ENCODE measurements at regions not wholly inside any gene's neighbourhood (a gene's known extent, or its start where the extent isn't known, plus 50 kb on each side); places are given as distances from the start of the nearest gene placed in this dataset.

- TF ChIP-seq, protein P1, sequence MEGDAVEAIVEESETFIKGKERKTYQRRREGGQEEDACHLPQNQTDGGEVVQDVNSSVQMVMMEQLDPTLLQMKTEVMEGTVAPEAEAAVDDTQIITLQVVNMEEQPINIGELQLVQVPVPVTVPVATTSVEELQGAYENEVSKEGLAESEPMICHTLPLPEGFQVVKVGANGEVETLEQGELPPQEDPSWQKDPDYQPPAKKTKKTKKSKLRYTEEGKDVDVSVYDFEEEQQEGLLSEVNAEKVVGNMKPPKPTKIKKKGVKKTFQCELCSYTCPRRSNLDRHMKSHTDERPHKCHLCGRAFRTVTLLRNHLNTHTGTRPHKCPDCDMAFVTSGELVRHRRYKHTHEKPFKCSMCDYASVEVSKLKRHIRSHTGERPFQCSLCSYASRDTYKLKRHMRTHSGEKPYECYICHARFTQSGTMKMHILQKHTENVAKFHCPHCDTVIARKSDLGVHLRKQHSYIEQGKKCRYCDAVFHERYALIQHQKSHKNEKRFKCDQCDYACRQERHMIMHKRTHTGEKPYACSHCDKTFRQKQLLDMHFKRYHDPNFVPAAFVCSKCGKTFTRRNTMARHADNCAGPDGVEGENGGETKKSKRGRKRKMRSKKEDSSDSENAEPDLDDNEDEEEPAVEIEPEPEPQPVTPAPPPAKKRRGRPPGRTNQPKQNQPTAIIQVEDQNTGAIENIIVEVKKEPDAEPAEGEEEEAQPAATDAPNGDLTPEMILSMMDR (IDR thresholded peaks at IDR 0.05), result no peak
- TF ChIP-seq POLR2A (IDR thresholded peaks at IDR 0.05), result no peak
These were observed 77.2 kb downstream of the RPL10L start for GRCh38 chr14:46574221-46574977.
